SK-N-MC (cell line): ENCODE measurements at regions not wholly inside any gene's neighbourhood (a gene's known extent, or its start where the extent isn't known, plus 50 kb on each side); places are given as distances from the start of the nearest gene placed in this dataset.
"Not testable (repeated sequence)": the region's sequence is repeated elsewhere in the genome, so short reads cannot be mapped to it uniquely, and the experiment has no call there.

Experiments
- DNase-seq: peaks from one replicate; pipeline ENCODE4 v3.0.0-alpha.2; 2011; ENCODE audit warnings: low read depth, low spot score
- H3K27ac ChIP-seq: fragments of 200-600 bp; sonication (generic); 2 replicates; pipeline ENCODE4 v1.5.1; 2016; ENCODE audit warnings: mixed run types
- H3K36me3 ChIP-seq: fragments of 200-600 bp; sonication (generic); 2 replicates; pipeline ENCODE4 v1.6.1; 2017; ENCODE audit warnings: antibody characterized with exemption, low read length, mixed read lengths; ENCODE audit not compliant: insufficient read depth
- H3K4me3 ChIP-seq: fragments of 200-600 bp; sonication (generic); 2 replicates; pipeline ENCODE4 v1.5.1; 2016
- H3K9ac ChIP-seq: fragments of 200-600 bp; sonication (generic); 2 replicates; pipeline ENCODE4 v1.8.0; 2017; ENCODE audit warnings: mixed run types, mixed read lengths; ENCODE audit not compliant: insufficient read length
- H3K9me3 ChIP-seq: fragments of 200-600 bp; sonication (generic); 2 replicates; pipeline ENCODE4 v1.6.1; 2017; ENCODE audit warnings: low read depth, mild to moderate bottlenecking, antibody characterized with exemption, low read length, moderate library complexity, mixed read lengths
- EZH2 ChIP-seq: fragments of 200-600 bp; sonication (generic); IDR thresholded peaks from one replicate; pipeline ENCODE4 v1.6.1; 2017; ENCODE audit warnings: antibody characterized with exemption
- FOXP2 ChIP-seq: optimal IDR thresholded peaks from 2 replicates; pipeline ENCODE3; 2011; ENCODE audit warnings: mild to moderate bottlenecking, moderate library complexity; ENCODE audit not compliant: insufficient read depth; ENCODE audit errors: extremely low read length, control extremely low read depth
- POLR2AphosphoS5 ChIP-seq: IDR thresholded peaks from 2 replicates; pipeline ENCODE4 v1.6.1; 2012; ENCODE audit warnings: mild to moderate bottlenecking, low read depth, low read length, borderline replicate concordance

DNA sequence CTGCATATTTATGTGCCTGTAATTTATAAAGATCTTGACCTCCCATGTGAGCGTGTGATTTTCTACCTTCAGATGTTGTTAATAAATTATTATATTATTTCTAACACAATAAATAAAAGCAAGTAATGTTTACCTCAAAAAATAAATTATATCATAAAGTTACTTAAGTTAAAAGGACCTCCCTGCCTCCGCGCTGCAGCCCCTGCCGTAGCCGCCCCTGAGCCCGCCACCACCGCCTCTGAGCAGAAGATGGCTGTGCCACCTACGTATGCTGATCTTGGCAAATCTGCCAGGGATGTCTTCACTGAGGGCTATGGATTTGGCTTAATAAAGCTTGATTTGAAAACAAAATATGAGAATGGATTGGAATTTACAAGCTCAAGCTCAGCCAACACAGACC, 119.6 kb upstream of the BRWD3 start:
- Histone ChIP-seq H3K4me3 (no peak overlapping the region), H3K9ac (no peak overlapping the region), H3K27ac (no peak overlapping the region), H3K36me3 (no peaks in the 10 kb centered on the region), H3K9me3 (no peaks in the 10 kb centered on the region)
- DNase-seq, result no peak
- TF ChIP-seq FOXP2, result no peak
- TF ChIP-seq POLR2AphosphoS5, result no peak
- TF ChIP-seq EZH2, result no peak

DNA sequence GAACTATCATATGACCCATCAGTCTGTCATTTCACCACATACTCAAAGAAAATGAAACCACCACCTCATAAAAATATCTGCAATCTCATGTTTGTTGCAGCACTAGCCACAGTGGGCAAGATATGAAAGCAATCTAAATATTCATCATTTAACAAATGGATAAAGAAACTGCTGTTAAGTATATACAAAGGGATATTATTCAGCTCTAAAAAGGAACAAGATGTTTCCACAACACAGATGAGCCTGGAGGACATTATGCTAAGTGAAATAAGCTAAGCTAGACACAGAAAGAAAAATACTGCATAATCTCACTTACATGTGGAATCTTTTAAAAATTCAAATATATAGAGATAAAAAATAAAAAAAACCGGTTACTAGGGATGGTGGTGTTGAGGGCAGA, 108.2 kb upstream of the BRWD3 start:
- TF ChIP-seq EZH2 (no peak), POLR2AphosphoS5 (no peak), FOXP2 (no peak)
- H3K36me3 ChIP-seq, result no peaks in the 10 kb centered on the region
- no peak overlapping the region for H3K27ac ChIP-seq
- no peaks in the 10 kb centered on the region for H3K9me3 ChIP-seq
- no peak for DNase-seq
- no peak overlapping the region for H3K9ac ChIP-seq
- H3K4me3 ChIP-seq, result no peak overlapping the region

GRCh38 chrX:80912351-80912750, 102.7 kb upstream of the BRWD3 start:
- H3K4me3 ChIP-seq, H3K36me3 ChIP-seq, H3K27ac ChIP-seq: not testable (repeated sequence)

DNA sequence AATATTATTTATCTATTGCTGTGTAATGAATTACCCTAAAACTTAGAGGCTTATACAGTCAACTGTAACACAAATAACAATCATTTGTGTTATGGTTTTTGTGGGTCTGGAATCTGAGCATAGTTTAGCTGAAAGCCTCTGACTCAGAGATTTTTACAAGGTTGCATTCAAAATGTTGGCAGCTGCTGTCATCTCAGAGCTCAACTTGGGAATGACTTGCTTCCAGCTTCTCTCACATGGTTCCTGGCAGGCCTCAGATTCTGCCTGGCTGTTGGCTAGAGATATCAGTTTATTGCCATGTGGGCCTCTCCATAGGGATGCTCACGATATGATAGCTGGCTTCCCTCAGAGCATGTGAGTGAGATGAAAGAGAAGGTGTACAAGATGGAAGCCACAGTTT, 70.2 kb upstream of the BRWD3 start:
- no peak for TF ChIP-seq POLR2AphosphoS5
- no peak for TF ChIP-seq FOXP2
- TF ChIP-seq EZH2, result no peak
- DNase-seq, result no peak
- H3K36me3 ChIP-seq, result no peaks in the 10 kb centered on the region

More at GRCh38 chrX:80912351-80912750, 102.7 kb upstream of the BRWD3 start:
- H3K9ac ChIP-seq, H3K9me3 ChIP-seq, DNase-seq: not testable (repeated sequence)

GRCh38 chrX:80879143-80879542, 69.5 kb upstream of the BRWD3 start:
- TF ChIP-seq EZH2 (no peak), FOXP2 (no peak), POLR2AphosphoS5 (no peak)
- no peak for DNase-seq

More for the DNA sequence above, 70.2 kb upstream of the BRWD3 start:
- no peak overlapping the region for H3K9ac ChIP-seq
- H3K9me3 ChIP-seq, result no peaks in the 10 kb centered on the region
- H3K4me3 ChIP-seq, result no peak overlapping the region
- no peak overlapping the region for H3K27ac ChIP-seq

GRCh38 chrX:80876877-80877276, 67.2 kb upstream of the BRWD3 start:
- H3K4me3 ChIP-seq, result no peak overlapping the region
- no peak overlapping the region for H3K9ac ChIP-seq
- no peaks in the 10 kb centered on the region for H3K9me3 ChIP-seq
- peak; percentile 24 for DNase-seq
- no peaks in the 10 kb centered on the region for H3K36me3 ChIP-seq
- H3K27ac ChIP-seq, result no peak overlapping the region
- TF ChIP-seq POLR2AphosphoS5 (no peak), EZH2 (no peak), FOXP2 (no peak)

More at GRCh38 chrX:80879143-80879542, 69.5 kb upstream of the BRWD3 start:
- H3K9ac ChIP-seq, result no peak overlapping the region
- H3K27ac ChIP-seq, result no peak overlapping the region
- no peaks in the 10 kb centered on the region for H3K9me3 ChIP-seq
- no peaks in the 10 kb centered on the region for H3K36me3 ChIP-seq
- H3K4me3 ChIP-seq, result no peak overlapping the region
